Activated T-helper 1 cell treated with anti-CD3 and anti-CD28 coated beads, Interleukin-2, amount 50 U/mL, for 16 hours (primary cell): ENCODE measurements at regions not wholly inside any gene's neighbourhood (a gene's known extent, or its start where the extent isn't known, plus 50 kb on each side); places are given as distances from the start of the nearest gene placed in this dataset.
"Not testable (repeated sequence)": the region's sequence is repeated elsewhere in the genome, so short reads cannot be mapped to it uniquely, and the experiment has no call there.

ENCODE experiments used
- DNase-seq, 2 donors: peaks; one replicate each; pipeline ENCODE4 v3.0.0-alpha.2; 2020; ENCODE audit warnings: low read depth in 1 of 2, low spot score in 1 of 2

- DNase-seq, result no peak
These were observed 98.1 kb upstream of the NAMPT start for GRCh38 chr7:106382929-106383328.

GRCh38 chr7:106382129-106382528, 97.3 kb upstream of the NAMPT start:
- DNase-seq, result no peak

- DNase-seq, result no peak
These were observed 96.5 kb upstream of the NAMPT start for GRCh38 chr7:106381252-106381651.

DNA sequence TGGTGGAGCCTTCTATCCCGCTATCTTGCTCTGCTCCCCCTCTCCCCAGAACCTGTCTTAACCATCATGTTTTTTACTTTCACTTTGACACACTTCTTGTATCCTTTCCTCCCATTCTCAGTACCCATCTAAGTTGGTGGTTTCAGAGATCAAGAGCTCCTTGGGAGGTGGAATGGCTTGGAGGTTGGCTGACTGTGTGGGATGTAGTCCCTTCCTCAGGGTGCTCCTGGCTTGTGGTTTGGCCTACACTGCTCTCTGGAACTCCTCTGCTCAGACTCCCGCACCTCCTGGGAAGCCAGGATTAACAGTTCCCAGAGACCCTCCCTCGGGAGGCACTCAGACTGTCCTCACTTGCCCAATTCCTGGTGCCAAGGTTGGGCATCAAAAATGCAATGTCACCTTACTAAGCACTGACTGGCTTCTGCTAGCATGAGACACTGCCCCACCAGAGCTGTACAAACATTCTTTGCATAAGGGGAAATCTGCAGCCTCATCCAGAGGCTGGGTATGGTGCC, 93.1 kb upstream of the NAMPT start:
- no peak for DNase-seq

- no peak for DNase-seq
These were observed 91.4 kb upstream of the NAMPT start for GRCh38 chr7:106376026-106376799.

DNA sequence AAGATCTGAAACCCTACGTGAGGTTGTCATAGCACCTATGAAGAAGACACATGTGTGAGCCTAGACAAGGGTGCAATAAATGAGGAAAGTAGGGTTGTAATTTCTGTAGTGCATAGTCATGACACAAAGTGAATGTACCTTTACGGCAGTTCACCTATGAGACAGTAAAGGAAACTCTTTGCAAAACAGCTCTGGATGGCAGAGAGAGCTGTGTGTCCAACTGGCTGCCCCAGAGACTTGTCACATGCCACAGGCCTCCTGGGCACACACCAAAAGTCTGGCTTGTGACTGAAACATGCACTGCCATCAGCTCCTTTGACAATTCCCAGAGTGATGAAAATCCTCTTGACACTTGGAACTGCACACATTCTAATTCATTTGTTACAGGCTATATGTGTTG, 90.7 kb upstream of the NAMPT start:
- DNase-seq, result no peak

- DNase-seq, result no peak
These were observed 89.7 kb upstream of the NAMPT start for GRCh38 chr7:106374437-106374836.

- DNase-seq, result no peak
These were observed 88.0 kb upstream of the NAMPT start for GRCh38 chr7:106372595-106373318.

- no peak for DNase-seq
These were observed 87.3 kb upstream of the NAMPT start for GRCh38 chr7:106372126-106372525.

DNA sequence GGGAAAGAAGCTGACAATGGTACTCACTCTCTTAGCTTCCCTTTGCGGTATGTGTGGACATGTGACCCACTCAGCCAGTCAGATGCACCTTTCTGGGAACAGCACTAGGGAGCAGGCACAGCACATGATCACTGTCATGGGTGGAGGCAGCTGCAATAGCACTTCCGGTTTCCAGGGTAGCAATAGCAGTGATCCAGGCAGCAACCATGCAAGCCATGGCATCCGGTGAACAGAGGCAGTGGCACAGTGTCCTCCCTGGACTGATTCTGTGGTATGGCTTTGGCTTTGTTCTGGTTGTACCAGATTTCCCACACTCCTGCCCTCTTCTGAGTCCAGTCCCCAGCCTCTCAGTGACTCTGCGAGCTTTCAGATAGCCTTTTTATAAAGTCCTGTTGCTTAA, 86.8 kb upstream of the NAMPT start:
- no peak for DNase-seq

GRCh38 chr7:106370542-106370941, 85.8 kb upstream of the NAMPT start:
- DNase-seq, result no peak

DNA sequence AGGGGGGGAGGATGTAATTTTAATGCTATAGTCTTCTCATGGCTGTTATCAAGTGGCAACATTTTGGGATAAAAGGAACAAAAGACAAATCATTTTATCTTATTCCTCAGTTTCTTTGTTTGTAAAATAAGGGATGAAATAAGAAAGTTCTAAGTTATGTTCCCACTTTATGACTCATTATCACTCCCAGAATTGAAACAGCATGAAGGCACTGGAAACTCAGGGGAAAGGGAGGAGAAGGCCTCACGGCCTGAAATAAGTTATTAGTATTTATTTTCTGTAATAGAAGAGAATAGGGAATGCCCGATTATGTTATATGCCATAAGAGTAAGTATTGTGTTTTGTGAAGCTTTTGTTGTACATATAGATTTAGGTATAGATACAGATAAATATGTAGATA, 85.0 kb upstream of the NAMPT start:
- DNase-seq, result no peak

DNA sequence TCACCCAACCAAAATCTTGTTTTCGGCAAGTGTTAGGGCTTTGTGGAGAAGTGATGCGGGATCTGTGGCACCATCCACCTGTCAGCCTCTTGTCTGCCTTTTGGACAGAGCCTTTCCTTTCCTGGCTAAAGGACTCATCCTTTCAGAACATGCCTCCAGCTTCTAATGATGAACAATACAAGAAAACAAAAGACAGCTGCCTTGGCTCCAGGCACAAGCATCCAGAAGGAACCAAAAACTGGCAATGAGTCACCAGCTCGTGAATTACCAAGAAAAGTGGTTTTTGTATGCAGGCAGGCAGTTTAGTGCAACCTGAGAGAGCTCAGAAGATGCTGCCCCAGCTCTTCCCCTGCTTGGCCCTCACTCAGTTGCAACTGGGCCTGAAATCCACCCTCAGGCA, 84.6 kb upstream of the NAMPT start:
- DNase-seq, result no peak

DNA sequence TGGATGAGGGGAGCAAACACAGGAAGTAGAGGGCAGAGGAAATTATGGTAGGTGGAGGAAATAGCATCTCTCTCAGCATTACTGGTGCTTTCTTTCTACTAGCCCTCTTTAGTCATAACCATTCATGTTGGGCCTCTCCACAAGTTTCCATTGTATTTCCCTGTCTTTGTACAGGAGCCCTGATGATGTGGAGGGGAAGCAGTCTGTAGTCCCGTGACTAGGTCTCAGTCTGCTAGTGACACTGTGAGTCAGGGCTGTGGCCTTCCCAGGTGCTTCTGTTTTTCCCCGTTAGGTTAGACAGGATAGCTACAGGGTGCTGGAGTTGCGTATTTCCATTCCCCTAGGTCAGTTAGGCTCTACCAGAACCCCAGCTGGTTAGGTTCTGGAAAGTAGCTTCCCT, 82.9 kb upstream of the NAMPT start:
- DNase-seq, result no peak

DNA sequence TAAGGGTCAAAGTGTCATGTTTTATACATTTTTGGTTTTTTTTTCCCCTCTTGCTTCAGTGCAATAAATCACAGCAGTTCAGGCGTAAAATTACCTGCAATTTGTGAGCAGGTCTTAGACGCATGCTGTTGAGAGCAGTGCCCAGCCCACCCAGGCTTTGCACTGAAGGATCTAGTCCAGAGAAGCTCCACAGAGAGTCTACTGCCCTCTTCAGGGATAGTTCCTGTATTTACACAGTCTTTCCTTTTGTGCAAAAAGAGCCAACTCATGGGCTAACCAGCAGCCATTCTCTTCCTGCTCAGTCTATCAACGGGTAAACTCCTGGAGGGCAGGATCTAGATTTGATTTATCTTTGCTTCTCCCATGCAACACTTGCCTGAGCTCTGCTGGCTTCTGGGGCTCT, 82.2 kb upstream of the NAMPT start:
- DNase-seq, result no peak

GRCh38 chr7:106365252-106366005, 80.6 kb upstream of the NAMPT start:
- no peak for DNase-seq

GRCh38 chr7:106362507-106362906, 77.7 kb upstream of the NAMPT start:
- not testable (repeated sequence) for DNase-seq

DNA sequence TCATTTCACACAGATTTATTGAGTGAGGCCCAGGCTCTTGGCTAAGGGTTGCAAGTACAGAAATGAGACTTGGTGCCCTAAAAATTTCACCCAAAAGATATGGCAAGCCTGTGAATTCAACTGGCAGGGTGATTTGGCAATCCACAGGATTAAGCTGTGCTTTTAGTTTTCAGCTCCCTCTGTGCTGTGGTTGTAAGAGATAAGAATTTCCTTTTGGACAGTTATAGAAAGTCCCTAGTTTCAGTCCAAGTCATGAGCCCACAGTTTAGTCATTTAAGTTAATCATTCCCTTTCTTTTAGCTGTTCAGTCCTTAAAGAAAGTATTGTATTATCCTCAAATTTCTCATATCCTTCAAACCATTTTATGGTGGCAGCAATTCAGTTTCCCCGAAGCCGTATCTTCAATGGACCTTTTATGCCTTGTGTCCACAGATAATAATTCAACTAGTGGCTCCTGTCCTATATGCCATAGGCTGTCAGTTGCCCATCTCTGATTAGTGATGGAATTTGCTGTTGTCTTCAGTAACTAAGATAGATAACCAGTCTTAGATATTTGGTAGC, 73.4 kb upstream of the NAMPT start:
- no peak for DNase-seq

DNA sequence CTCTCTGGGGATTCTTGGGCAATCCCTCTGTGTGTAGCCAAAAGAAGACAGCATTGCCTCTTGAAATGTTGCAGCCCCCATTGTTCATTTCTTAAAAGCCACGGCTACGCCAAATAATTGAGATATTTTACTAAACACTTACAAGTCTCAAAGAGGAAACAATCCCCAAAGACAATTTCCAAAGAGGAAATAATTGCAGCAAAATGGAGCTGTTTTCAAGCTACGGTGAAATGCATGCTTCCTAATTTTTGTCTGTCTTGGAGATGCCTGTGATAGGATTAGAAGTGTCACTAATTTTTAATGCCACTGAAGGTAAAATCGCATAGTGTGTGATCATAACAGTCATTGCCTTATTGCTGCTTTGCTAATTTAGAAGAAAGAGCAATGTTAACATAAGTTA, 72.9 kb upstream of the NAMPT start:
- no peak for DNase-seq

DNA sequence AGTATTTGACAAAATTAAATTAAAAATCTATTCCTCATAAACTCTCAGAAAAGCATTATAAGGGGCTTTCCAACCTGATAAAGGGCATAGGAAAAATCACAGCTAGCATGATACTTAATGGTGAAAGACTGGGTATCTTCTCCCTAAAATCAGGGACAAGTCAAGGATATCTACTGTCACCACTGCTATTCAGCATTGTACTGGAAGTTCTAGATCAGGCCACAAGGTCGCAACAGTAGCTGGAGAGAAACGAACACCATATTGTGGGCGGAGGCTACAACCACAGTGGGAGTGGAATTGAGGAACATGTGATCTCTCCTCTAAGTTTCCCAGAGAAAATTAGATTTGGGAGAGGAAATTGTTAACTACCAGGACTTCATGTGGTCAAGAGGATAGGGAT, 70.0 kb upstream of the NAMPT start:
- no peak for DNase-seq

DNA sequence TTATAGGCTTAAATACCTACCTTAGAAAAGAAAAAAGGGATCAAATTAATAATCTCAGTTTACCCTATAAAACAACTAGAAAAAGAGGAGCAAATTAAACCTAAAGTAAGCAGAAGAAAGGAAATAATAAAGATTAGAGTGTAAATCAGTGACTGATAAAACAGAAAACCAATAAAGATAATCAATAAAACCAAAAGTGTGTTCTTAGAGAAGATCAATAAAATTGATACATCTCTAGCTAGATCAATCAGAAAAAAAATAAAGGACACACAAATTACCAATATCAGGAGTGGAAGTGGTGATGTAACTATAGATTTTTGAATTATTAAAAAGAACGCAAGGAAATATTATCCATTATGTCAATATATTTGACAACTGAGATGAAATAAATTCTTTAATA, 69.2 kb upstream of the NAMPT start:
- DNase-seq, result no peak

DNA sequence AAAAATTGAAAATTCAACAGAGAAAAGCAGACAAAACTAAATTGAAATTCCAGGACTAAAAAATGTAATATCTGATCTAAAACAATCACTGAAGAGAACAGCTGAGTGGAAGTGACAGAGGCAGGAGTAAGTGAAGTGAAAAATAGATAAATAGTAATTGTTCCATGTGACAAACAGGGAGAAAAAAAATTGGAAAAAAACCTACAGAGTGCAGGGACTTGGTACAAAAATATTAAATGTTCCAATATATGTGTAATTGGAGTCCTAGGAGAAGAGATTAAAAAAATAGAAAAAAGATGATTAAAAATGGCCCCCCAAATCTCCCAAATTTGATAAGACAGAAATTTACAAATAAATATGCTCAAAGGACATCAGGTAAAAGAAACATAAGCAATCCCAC, 63.4 kb upstream of the NAMPT start:
- no peak for DNase-seq
